GM23248 (cell line): ENCODE measurements at regions not wholly inside any gene's neighbourhood (a gene's known extent, or its start where the extent isn't known, plus 50 kb on each side); places are given as distances from the start of the nearest gene placed in this dataset.
"Not testable (repeated sequence)": the region's sequence is repeated elsewhere in the genome, so short reads cannot be mapped to it uniquely, and the experiment has no call there.

Experiments used
- DNase-seq: peaks from one replicate; pipeline ENCODE4 v3.0.0-alpha.2; 2015
- H2AFZ ChIP-seq: fragments of 200-600 bp; sonication (generic); 2 replicates; pipeline ENCODE4 v1.6.1; 2016; ENCODE audit warnings: antibody characterized with exemption
- H3F3A ChIP-seq: fragments of 200-600 bp; sonication (generic); 2 replicates; pipeline ENCODE4 v1.6.1; 2016; ENCODE audit warnings: mild to moderate bottlenecking, antibody characterized with exemption, mixed run types; ENCODE audit not compliant: insufficient read depth
- H3K27ac ChIP-seq: fragments of 200-600 bp; sonication (generic); 2 replicates; pipeline ENCODE4 v1.5.1; 2016; ENCODE audit warnings: mild to moderate bottlenecking
- H3K27me3 ChIP-seq: fragments of 200-600 bp; sonication (generic); replicated peaks from 2 replicates; pipeline ENCODE4 v1.6.1; 2016; ENCODE audit warnings: mild to moderate bottlenecking; ENCODE audit not compliant: insufficient read depth
- H3K36me3 ChIP-seq: fragments of 200-600 bp; sonication (generic); 2 replicates; pipeline ENCODE4 v1.6.1; 2016; ENCODE audit warnings: low read depth, mild to moderate bottlenecking
- H3K4me1 ChIP-seq: fragments of 200-600 bp; sonication (generic); 2 replicates; pipeline ENCODE4 v1.6.1; 2016; ENCODE audit warnings: mild to moderate bottlenecking; ENCODE audit not compliant: insufficient read depth
- H3K4me2 ChIP-seq: fragments of 200-600 bp; sonication (generic); one replicate; pipeline ENCODE4 v1.6.1; 2016; ENCODE audit warnings: mild to moderate bottlenecking; ENCODE audit not compliant: unreplicated experiment
- H3K4me3 ChIP-seq: fragments of 200-600 bp; sonication (generic); 2 replicates; pipeline ENCODE4 v1.5.1; 2016; ENCODE audit warnings: mild to moderate bottlenecking
- H3K79me2 ChIP-seq: fragments of 200-600 bp; sonication (generic); 2 replicates; pipeline ENCODE4 v1.6.1; 2016; ENCODE audit warnings: mild to moderate bottlenecking; ENCODE audit not compliant: insufficient read depth
- H3K9ac ChIP-seq: fragments of 200-600 bp; sonication (generic); 2 replicates; pipeline ENCODE4 v1.6.1; 2016; ENCODE audit warnings: mild to moderate bottlenecking
- H3K9me2 ChIP-seq: fragments of 200-600 bp; sonication (generic); 2 replicates; pipeline ENCODE4 v1.6.1; 2016; ENCODE audit warnings: mixed run types, mild to moderate bottlenecking, moderate library complexity; ENCODE audit not compliant: insufficient read depth
- H3K9me3 ChIP-seq: fragments of 200-600 bp; sonication (generic); one replicate; pipeline ENCODE4 v1.6.1; 2017; ENCODE audit warnings: low read depth
- H4K20me1 ChIP-seq: fragments of 200-600 bp; sonication (generic); 2 replicates; pipeline ENCODE4 v1.6.0; 2016; ENCODE audit not compliant: insufficient read depth
- EZH2 ChIP-seq: fragments of 200-600 bp; sonication (generic); IDR thresholded peaks from 2 replicates; pipeline ENCODE4 v1.6.1; 2018; ENCODE audit warnings: antibody characterized with exemption, mild to moderate bottlenecking; ENCODE audit not compliant: insufficient read depth, poor library complexity, severe bottlenecking
- EZH2phosphoT487 ChIP-seq: fragments of 200-600 bp; sonication (generic); IDR thresholded peaks from 2 replicates; pipeline ENCODE4 v1.6.1; 2018; ENCODE audit warnings: antibody characterized with exemption, moderate library complexity, mild to moderate bottlenecking, low read depth; ENCODE audit not compliant: insufficient read depth
- WGBS, 2 experiments: methylation state at CpG; one replicate each; pipeline ENCODE4 v1.1.6; 2015 to 2017; ENCODE audit warnings: low lambda C conversion rate in 2 of 2, low coverage in 1 of 2; ENCODE audit errors: missing lambda C conversion rate in 2 of 2; 5-methylcytosine and 5-hydroxymethylcytosine counted together
- in situ Hi-C: fragments of 300-500 bp; cut with MboI; formaldehyde crosslinking; loops from 2 replicates; pipeline ENCODE4 v1.15.0; 2020

GRCh38 chr9:86572904-86573303 is 218.7 kb upstream of the TUT7 start:
- no peaks in the 10 kb centered on the region for H3K9me3 ChIP-seq
- in situ Hi-C loops = no loop called here
- H3K79me2 ChIP-seq = no peaks in the 10 kb centered on the region

GRCh38 chr9:86565603-86566002 is 211.4 kb upstream of the TUT7 start:
- 65 to 76% methylated on average over 2 of the region's 2 CpGs for WGBS, 2 experiments
- H3K36me3 ChIP-seq, H3K9me3 ChIP-seq, H2AFZ ChIP-seq, H3K9me2 ChIP-seq, H4K20me1 ChIP-seq, H3K4me3 ChIP-seq, H3K27ac ChIP-seq, H3K27me3 ChIP-seq, in situ Hi-C loops, H3K79me2 ChIP-seq, DNase-seq, H3K9ac ChIP-seq, H3K4me2 ChIP-seq: not testable (repeated sequence)
- peaks cover 19% of the 10 kb centered on the region for H3K4me1 ChIP-seq
- peaks cover 19% of the 10 kb centered on the region for H3F3A ChIP-seq

More at GRCh38 chr9:86572904-86573303, 218.7 kb upstream of the TUT7 start:
- no peak for TF ChIP-seq EZH2
- no peak for TF ChIP-seq EZH2phosphoT487
- no peaks in the 10 kb centered on the region for H3K27me3 ChIP-seq
- no peak overlapping the region for H3K4me2 ChIP-seq
- H3F3A ChIP-seq = peaks cover 12% of the 10 kb centered on the region; the same call in 1 of the 2 replicates
- H3K27ac ChIP-seq = no peak overlapping the region
- H3K36me3 ChIP-seq = no peaks in the 10 kb centered on the region
- H2AFZ ChIP-seq = no peak overlapping the region
- no peaks in the 10 kb centered on the region for H4K20me1 ChIP-seq
- no peak overlapping the region for H3K9ac ChIP-seq
- H3K9me2 ChIP-seq = no peaks in the 10 kb centered on the region
- DNase-seq = no peak
- H3K4me1 ChIP-seq = peaks cover 7% of the 10 kb centered on the region
- no peak overlapping the region for H3K4me3 ChIP-seq

GRCh38 chr9:86563936-86564335 is 209.7 kb upstream of the TUT7 start:
- peak; percentile 21 for DNase-seq

GRCh38 chr9:86563350-86563749 is 209.1 kb upstream of the TUT7 start:
- Histone ChIP-seq H3K79me2 (no peaks in the 10 kb centered on the region), H3K4me1 (peaks cover 19% of the 10 kb centered on the region), H3F3A (peaks cover 19% of the 10 kb centered on the region), H4K20me1 (no peaks in the 10 kb centered on the region), H3K27me3 (no peaks in the 10 kb centered on the region), H2AFZ (peak overlapping the region; percentile 66), H3K27ac (peak overlapping the region; percentile 66), H3K9me3 (no peaks in the 10 kb centered on the region), H3K4me2 (peak overlapping the region; percentile 68), H3K4me3 (peak overlapping the region; percentile 24; the same call in 1 of the 2 replicates), H3K9me2 (no peaks in the 10 kb centered on the region), H3K9ac (peak overlapping the region; percentile 33; the same call in 1 of the 2 replicates), H3K36me3 (no peaks in the 10 kb centered on the region)
- 4 to 11% methylated on average over 3 of the region's 3 CpGs for WGBS, 2 experiments
- peak; percentile 82 for DNase-seq
- no peak for TF ChIP-seq EZH2
- no peak for TF ChIP-seq EZH2phosphoT487
- in situ Hi-C loops = no loop called here

More at GRCh38 chr9:86563936-86564335, 209.7 kb upstream of the TUT7 start:
- TF ChIP-seq EZH2 = no peak
- no peak for TF ChIP-seq EZH2phosphoT487
- Histone ChIP-seq H3K4me1 (peaks cover 19% of the 10 kb centered on the region), H3K36me3 (no peaks in the 10 kb centered on the region), H3K27ac (peak overlapping the region; percentile 66), H3K9me3 (no peaks in the 10 kb centered on the region), H2AFZ (peak overlapping the region; percentile 66), H3K27me3 (no peaks in the 10 kb centered on the region), H4K20me1 (no peaks in the 10 kb centered on the region), H3K9me2 (no peaks in the 10 kb centered on the region), H3K9ac (peak overlapping the region; percentile 33; the same call in 1 of the 2 replicates), H3K4me3 (peak overlapping the region; percentile 24; the same call in 1 of the 2 replicates), H3K4me2 (peak overlapping the region; percentile 68), H3K79me2 (no peaks in the 10 kb centered on the region), H3F3A (peaks cover 19% of the 10 kb centered on the region)
- in situ Hi-C loops = no loop called here
- 22 to 24% methylated on average over 5 of the region's 5 CpGs for WGBS, 2 experiments

- Histone ChIP-seq H3K27me3 (no peaks in the 10 kb centered on the region), H3K27ac (peak overlapping the region; percentile 66), H3K4me1 (peaks cover 19% of the 10 kb centered on the region), H3K4me2 (peak overlapping the region; percentile 68), H3K36me3 (no peaks in the 10 kb centered on the region), H3K9me3 (no peaks in the 10 kb centered on the region), H2AFZ (peak overlapping the region; percentile 66; the same call in 1 of the 2 replicates), H4K20me1 (no peaks in the 10 kb centered on the region), H3K9ac (peak overlapping the region; percentile 33; the same call in 1 of the 2 replicates), H3K79me2 (no peaks in the 10 kb centered on the region), H3F3A (peaks cover 19% of the 10 kb centered on the region), H3K9me2 (no peaks in the 10 kb centered on the region), H3K4me3 (0 out of 2 replicates have a peak overlapping the region, but pooled peaks have one; percentile 24)
- DNase-seq = no peak
- TF ChIP-seq EZH2phosphoT487 = no peak
- no peak for TF ChIP-seq EZH2
- in situ Hi-C loops = no loop called here
- WGBS, 2 experiments = 72 to 80% methylated on average over 5 of the region's 5 CpGs
Observed at GRCh38 chr9:86562691-86563090, 208.5 kb upstream of the TUT7 start.
